Duodenal mucosa (tissue), 2 donors: ENCODE measurements at regions not wholly inside any gene's neighbourhood (a gene's known extent, or its start where the extent isn't known, plus 50 kb on each side); places are given as distances from the start of the nearest gene placed in this dataset.

Experiments
- H3K27ac ChIP-seq: one replicate; pipeline ENCODE4 v1.7.0; 2013; ENCODE audit warnings: low read depth, low read length
- H3K27me3 ChIP-seq, 2 donors: one replicate each; pipeline ENCODE4 v1.7.0; 2013; ENCODE audit warnings: low read length in 2 of 2, control low read depth in 1 of 2; ENCODE audit not compliant: insufficient read depth in 2 of 2, control insufficient read depth in 1 of 2
- H3K36me3 ChIP-seq, 2 donors: one replicate each; pipeline ENCODE4 v1.7.0; 2013; ENCODE audit warnings: low read length in 2 of 2, control low read depth in 1 of 2; ENCODE audit not compliant: insufficient read depth in 2 of 2, control insufficient read depth in 1 of 2
- H3K4me1 ChIP-seq, 2 donors: one replicate each; pipeline ENCODE4 v1.7.0; 2013; ENCODE audit warnings: low read length in 2 of 2, control low read depth in 1 of 2; ENCODE audit not compliant: insufficient read depth in 2 of 2, control insufficient read depth in 1 of 2
- H3K4me3 ChIP-seq, 2 donors: one replicate each; pipeline ENCODE4 v1.7.0; 2013; ENCODE audit warnings: low read length in 2 of 2, low read depth in 1 of 2
- H3K9ac ChIP-seq, 2 donors: one replicate each; pipeline ENCODE4 v1.7.0; 2013; ENCODE audit warnings: low read length in 2 of 2, low read depth in 1 of 2
- H3K9me3 ChIP-seq, 2 donors: one replicate each; pipeline ENCODE4 v1.7.0; 2013; ENCODE audit warnings: low read length in 2 of 2, control low read depth in 1 of 2; ENCODE audit not compliant: control insufficient read depth in 1 of 2

GRCh38 chr1:90591970-90592356 lies 125.1 kb downstream of the BARHL2 start:
- Histone ChIP-seq H3K27ac (no peak overlapping the region), H3K9ac (no peak overlapping the region), H3K4me3 (no peak overlapping the region), H3K27me3 (no peaks in the 10 kb centered on the region), H3K36me3 (no peaks in the 10 kb centered on the region), H3K4me1 (no peaks in the 10 kb centered on the region), H3K9me3 (no peaks in the 10 kb centered on the region)

GRCh38 chr1:90591355-90591969 lies 125.6 kb downstream of the BARHL2 start:
- H3K27me3 ChIP-seq = no peaks in the 10 kb centered on the region
- no peaks in the 10 kb centered on the region for H3K36me3 ChIP-seq
- H3K4me1 ChIP-seq = no peaks in the 10 kb centered on the region
- no peak overlapping the region for H3K9ac ChIP-seq
- H3K27ac ChIP-seq = no peak overlapping the region
- H3K9me3 ChIP-seq = no peaks in the 10 kb centered on the region
- H3K4me3 ChIP-seq = no peak overlapping the region

GRCh38 chr1:90580176-90580575 lies 136.9 kb downstream of the BARHL2 start:
- H3K9ac ChIP-seq = no peak overlapping the region
- H3K9me3 ChIP-seq = no peaks in the 10 kb centered on the region
- no peak overlapping the region for H3K27ac ChIP-seq
- no peaks in the 10 kb centered on the region for H3K36me3 ChIP-seq
- H3K27me3 ChIP-seq = no peaks in the 10 kb centered on the region
- H3K4me3 ChIP-seq = no peak overlapping the region
- H3K4me1 ChIP-seq = no peaks in the 10 kb centered on the region

- H3K9me3 ChIP-seq = no peaks in the 10 kb centered on the region
- H3K9ac ChIP-seq = no peak overlapping the region
- no peak overlapping the region for H3K4me3 ChIP-seq
- H3K4me1 ChIP-seq = no peaks in the 10 kb centered on the region
- H3K27ac ChIP-seq = no peak overlapping the region
- H3K27me3 ChIP-seq = no peaks in the 10 kb centered on the region
- no peaks in the 10 kb centered on the region for H3K36me3 ChIP-seq
Observed at GRCh38 chr1:90579212-90579802, 137.8 kb downstream of the BARHL2 start.

GRCh38 chr1:90574692-90575370 lies 142.3 kb downstream of the BARHL2 start:
- Histone ChIP-seq H3K4me3 (no peak overlapping the region), H3K9ac (no peak overlapping the region), H3K27ac (no peak overlapping the region), H3K9me3 (no peaks in the 10 kb centered on the region), H3K27me3 (peaks cover 0 to 3% of the 10 kb centered on the region in 2 donors), H3K36me3 (no peaks in the 10 kb centered on the region), H3K4me1 (no peaks in the 10 kb centered on the region)

- Histone ChIP-seq H3K9ac (no peak overlapping the region), H3K4me3 (no peak overlapping the region), H3K27me3 (peaks cover 0 to 3% of the 10 kb centered on the region in 2 donors), H3K4me1 (no peaks in the 10 kb centered on the region), H3K27ac (no peak overlapping the region), H3K36me3 (no peaks in the 10 kb centered on the region), H3K9me3 (no peaks in the 10 kb centered on the region)
Observed at GRCh38 chr1:90573736-90574135, 143.4 kb downstream of the BARHL2 start.

GRCh38 chr1:90572446-90572845 lies 144.7 kb downstream of the BARHL2 start:
- Histone ChIP-seq H3K9me3 (no peaks in the 10 kb centered on the region), H3K36me3 (no peaks in the 10 kb centered on the region), H3K4me1 (no peaks in the 10 kb centered on the region), H3K27ac (no peak overlapping the region), H3K27me3 (peaks cover 0 to 3% of the 10 kb centered on the region in 2 donors), H3K4me3 (no peak overlapping the region), H3K9ac (no peak overlapping the region)

GRCh38 chr1:90568436-90568835 lies 148.7 kb downstream of the BARHL2 start:
- no peak overlapping the region for H3K9ac ChIP-seq
- no peak overlapping the region for H3K4me3 ChIP-seq
- H3K27me3 ChIP-seq = peaks cover 0 to 3% of the 10 kb centered on the region in 2 donors
- no peaks in the 10 kb centered on the region for H3K36me3 ChIP-seq
- H3K27ac ChIP-seq = no peak overlapping the region
- no peaks in the 10 kb centered on the region for H3K4me1 ChIP-seq
- H3K9me3 ChIP-seq = no peaks in the 10 kb centered on the region

- Histone ChIP-seq H3K27ac (no peak overlapping the region), H3K4me3 (no peak overlapping the region), H3K27me3 (no peaks in the 10 kb centered on the region), H3K4me1 (no peaks in the 10 kb centered on the region), H3K9ac (no peak overlapping the region), H3K9me3 (no peaks in the 10 kb centered on the region), H3K36me3 (no peaks in the 10 kb centered on the region)
Observed at GRCh38 chr1:90564164-90564563, 152.9 kb downstream of the BARHL2 start.

- no peaks in the 10 kb centered on the region for H3K4me1 ChIP-seq
- H3K36me3 ChIP-seq = no peaks in the 10 kb centered on the region
- H3K27me3 ChIP-seq = no peaks in the 10 kb centered on the region
- no peaks in the 10 kb centered on the region for H3K9me3 ChIP-seq
- no peak overlapping the region for H3K9ac ChIP-seq
- H3K27ac ChIP-seq = no peak overlapping the region
- no peak overlapping the region for H3K4me3 ChIP-seq
Observed at GRCh38 chr1:90562892-90563291, 154.2 kb downstream of the BARHL2 start.
